GM10248 (cell line): ENCODE measurements at regions not wholly inside any gene's neighbourhood (a gene's known extent, or its start where the extent isn't known, plus 50 kb on each side); places are given as distances from the start of the nearest gene placed in this dataset.
A peak's percentile ranks its signal among the peaks of the same experiment; 100 is the strongest.

Source experiments
- CTCF ChIA-PET: fragments of 300-600 bp; sonication (Branson Sonifier 250); formaldehyde crosslinking; extraction: SDS; loops from one replicate; lab custom pipeline; 2021; ENCODE audit warnings: antibody characterized with exemption; lab: Yijun Ruan, JAX
- POLR2A ChIA-PET: fragments of 350-650 bp; sonication (Branson Sonifier 250); formaldehyde crosslinking; extraction: SDS; loops from one replicate; lab custom pipeline; 2020; ENCODE audit warnings: antibody characterized with exemption; lab: Yijun Ruan, JAX
- DNase-seq: peaks from one replicate; pipeline ENCODE4 v3.0.0; 2012; ENCODE audit errors: extremely low spot score
- CTCF ChIP-seq: IDR thresholded peaks from 2 replicates; pipeline ENCODE4 v1.5.1; 2012; ENCODE audit warnings: mild to moderate bottlenecking, low read depth; ENCODE audit errors: extremely low read depth, missing control alignments, control extremely low read depth

- no peak for TF ChIP-seq CTCF
- ChIA-PET CTCF (interaction anchor here (1.8 kb wide), 1 partner anchor 21 kb away, joined by 5 read pairs; no protein-coding TSS in a partner anchor), POLR2A (no interaction called here)
- DNase-seq: no peak
These were observed 722.5 kb downstream of the ETS1 start for GRCh38 chr11:127864861-127865260.

- POLR2A ChIA-PET: no interaction called here
- CTCF ChIA-PET: no interaction called here
- no peak for TF ChIP-seq CTCF
- DNase-seq: no peak
These were observed 725.0 kb downstream of the ETS1 start for GRCh38 chr11:127862406-127862805.

DNA sequence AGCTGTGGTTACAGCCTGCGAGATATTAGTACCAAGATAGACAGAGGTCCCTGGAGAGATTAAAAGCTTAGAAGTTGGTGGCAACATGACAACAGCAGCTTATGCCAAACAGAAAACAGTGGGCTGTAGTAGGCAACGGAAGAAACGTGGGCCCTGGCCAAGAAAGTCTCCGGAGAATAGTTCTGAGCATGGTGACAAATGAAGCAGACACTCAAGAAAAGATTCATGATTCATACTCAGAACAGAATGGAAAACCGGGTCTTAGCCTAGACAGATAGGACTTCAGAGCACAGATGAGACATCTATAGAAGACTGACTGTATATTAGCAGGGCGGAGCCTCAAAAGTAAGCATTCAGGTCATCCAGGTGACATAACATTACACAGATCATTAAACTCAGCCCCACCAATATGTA, 727.4 kb downstream of the ETS1 start:
- ChIA-PET POLR2A (no interaction called here), CTCF (interaction anchor here (1.3 kb wide), 1 partner anchor 16 kb away, joined by 3 read pairs; no protein-coding TSS in a partner anchor)
- no peak for TF ChIP-seq CTCF
- DNase-seq: no peak

- ChIA-PET CTCF (interaction anchor here (1.6 to 1.9 kb wide), 2 partner anchors 8 to 14 kb away, joined by 8 to 9 read pairs; no protein-coding TSS in a partner anchor), POLR2A (no interaction called here)
- TF ChIP-seq CTCF: no peak
- no peak for DNase-seq
These were observed 742.5 kb downstream of the ETS1 start for GRCh38 chr11:127844876-127845275.

DNA sequence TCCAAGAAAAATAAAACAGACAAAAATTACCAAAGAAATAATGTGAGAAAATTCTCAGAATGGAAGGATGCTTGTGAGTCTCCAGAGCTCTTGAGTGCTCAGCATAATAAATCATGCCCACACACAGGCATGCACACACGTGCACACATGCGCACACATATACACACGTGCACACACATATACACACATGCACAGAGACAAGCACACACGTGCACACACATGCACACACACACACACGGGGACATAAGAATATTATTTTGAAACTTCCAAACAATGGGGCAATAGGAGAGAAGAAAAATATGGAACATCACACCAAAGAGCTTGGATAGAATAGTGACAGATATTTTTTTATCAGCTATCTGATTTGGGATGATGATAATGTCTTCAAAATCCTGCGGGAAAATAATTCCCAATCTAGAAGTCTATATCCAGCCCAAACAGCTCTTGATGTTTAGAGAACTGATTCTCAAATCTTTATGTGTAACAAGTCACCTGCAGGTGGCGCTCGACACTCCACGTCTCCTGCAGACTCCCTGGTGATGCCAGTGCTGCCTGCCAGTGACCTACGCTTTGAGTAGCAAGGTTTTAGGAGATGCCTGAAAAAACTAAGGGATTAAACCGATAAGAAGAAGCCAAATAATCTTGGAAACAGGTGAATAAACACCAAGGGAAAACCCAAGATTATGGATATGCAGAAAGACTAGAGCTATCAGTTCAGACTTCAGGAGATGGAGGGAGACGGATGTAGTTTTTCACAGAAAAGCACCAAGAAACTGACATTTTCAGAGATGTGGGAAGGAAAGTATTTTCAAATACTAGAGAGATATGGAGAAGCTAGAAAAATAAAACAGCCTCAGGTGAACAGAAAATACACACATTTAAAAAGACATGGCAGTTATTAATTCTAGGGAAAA, 743.6 kb downstream of the ETS1 start:
- CTCF ChIA-PET: interaction anchor here (0.7 to 1.7 kb wide), 20 partner anchors 9 to 1230 kb away, joined by 3 to 13 read pairs (median 4); no protein-coding TSS in a partner anchor
- DNase-seq: peak; percentile 43
- TF ChIP-seq CTCF: peak; percentile 74
- POLR2A ChIA-PET: no interaction called here

GRCh38 chr11:127825183-127825582, 762.2 kb downstream of the ETS1 start:
- no peak for DNase-seq
- TF ChIP-seq CTCF: no peak
- ChIA-PET CTCF (no interaction called here), POLR2A (no interaction called here)
